Kidney capillary endothelial cell (primary cell): ENCODE measurements at regions not wholly inside any gene's neighbourhood (a gene's known extent, or its start where the extent isn't known, plus 50 kb on each side); places are given as distances from the start of the nearest gene placed in this dataset.

ENCODE experiments used
- DNase-seq: peaks from one replicate; pipeline ENCODE4 v3.0.0-alpha.2; 2018; ENCODE audit warnings: low spot score

DNA sequence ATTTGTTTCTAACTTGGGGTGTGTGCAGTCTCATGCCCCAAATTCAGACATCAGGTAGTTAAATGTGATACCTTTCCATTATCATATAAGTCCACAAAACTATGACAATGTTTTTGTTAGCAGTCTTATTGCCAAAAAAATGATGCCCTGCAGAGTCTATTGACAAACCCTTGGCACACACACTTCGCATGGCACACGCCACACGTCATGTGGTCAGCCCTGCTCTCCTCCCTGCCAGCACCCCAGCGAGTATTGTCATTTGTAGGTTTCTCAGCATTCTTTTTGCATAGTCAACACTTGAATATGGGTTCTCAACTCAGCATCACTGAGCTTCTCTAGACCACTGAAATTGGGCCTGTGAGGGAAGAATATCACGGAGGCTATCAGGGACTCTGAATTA lies 356.0 kb downstream of the INHBA start:
- DNase-seq: no peak

DNA sequence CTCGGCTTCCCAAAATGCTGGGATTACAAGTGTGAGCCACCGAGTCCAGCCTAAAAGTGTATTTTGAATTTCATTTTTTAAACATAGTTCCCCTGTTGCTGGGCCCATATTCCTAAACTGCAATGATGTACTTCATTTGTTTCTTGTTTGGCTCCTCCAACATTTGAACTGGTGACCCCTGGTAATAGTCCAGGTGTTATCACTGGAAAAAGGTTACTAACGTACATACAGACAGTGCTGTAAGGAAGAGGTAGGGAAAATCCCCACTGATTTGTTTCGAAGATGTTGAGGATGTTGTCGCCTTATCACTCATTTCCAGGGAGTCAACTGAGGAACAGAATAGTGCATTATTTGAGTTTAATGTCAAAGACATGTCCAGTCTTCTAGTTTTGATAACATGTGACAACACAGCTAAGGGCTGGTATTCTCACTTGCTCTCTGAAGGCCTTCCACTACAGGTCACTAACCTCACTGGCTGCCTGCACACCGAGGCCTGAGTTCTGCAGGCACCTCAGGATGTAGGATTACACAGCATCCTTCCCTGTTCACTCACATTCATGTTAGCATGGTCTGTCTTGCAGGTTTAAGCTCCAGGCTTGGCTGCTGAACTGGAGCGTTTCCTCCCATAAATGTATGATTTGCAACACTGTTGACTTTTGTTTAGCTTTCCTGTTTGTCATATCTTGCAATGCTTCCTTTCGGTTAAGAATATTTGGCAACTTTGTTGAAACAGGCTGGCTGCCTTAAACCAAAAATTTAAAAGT lies 362.8 kb downstream of the INHBA start:
- no peak for DNase-seq

DNA sequence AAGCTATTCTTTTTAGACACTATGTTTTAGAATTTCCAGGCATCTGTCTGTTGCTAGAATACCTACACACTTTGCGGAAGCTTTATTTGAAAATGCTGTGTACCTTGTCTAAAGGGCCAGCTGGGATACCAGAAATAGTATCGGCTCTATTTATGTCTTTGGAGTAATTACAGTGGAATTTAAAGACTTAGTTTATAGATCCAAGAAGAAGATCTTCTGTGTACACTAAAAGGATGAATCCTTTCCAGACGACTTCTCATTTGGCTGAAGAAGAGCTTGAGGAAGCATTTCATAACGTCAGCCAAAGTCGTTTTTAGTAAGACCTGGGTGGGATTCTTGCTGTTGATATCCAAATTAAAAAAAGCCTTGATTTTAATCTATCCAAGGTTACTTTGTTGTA lies 365.9 kb downstream of the INHBA start:
- DNase-seq: no peak

DNA sequence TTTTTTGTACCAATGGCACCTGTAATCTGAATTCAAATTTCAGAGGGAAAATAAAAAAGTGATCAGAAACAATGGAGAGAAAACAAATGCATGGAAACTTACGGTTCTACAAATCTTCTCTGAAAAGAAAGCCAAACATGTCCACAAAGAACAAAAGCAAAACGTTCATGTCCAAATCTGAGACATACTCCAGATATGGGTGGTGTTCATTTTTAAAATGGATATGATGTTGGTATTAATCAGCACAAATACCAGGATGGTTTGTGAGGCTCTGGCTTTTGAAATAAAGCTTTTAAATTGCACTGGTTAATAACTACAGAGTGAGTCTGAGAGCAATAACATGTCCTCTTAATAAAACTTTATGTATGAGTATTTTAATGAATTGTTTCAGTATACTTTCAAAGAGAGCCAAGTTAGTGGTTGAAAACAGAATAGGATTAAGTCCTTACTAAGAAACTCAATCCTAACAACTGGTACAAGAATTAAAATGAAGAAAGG lies 366.4 kb downstream of the INHBA start:
- DNase-seq: no peak

DNA sequence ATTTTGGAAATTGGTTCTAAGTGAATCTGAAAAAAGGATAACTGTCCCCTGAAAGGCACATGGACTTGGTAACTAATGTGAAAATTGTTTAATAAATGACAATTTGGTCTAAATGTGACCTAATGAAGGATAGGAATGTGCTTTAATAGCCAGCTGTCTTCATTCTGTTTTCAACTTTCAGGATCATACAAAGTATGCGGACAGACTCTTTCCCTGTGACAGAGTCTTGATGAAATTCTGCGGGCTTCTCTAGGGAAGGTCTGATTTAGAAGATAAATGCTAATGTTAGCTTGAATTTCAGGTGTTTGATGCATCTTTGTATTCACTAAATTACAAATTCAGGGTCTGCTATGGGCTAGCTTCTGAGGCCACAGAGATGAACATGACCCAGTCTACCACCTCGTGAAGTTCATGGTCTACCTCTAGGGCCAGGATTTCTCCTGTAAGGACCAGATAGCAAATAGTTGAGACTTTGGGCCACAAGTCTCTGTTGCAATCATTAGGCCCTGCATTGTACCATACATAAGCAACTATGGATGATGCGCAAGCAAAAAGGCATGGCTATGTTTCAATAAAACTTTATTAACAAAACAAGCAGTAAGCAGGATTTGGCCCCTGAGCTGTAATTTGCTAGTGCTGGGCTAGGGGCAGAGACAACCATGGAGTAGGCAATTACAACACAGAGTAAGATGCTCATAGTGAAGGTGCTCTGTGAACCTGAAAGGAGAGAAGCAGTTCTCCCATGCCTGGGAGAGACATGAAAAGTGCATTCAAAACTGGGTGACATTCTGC lies 368.6 kb downstream of the INHBA start:
- DNase-seq: no peak

DNA sequence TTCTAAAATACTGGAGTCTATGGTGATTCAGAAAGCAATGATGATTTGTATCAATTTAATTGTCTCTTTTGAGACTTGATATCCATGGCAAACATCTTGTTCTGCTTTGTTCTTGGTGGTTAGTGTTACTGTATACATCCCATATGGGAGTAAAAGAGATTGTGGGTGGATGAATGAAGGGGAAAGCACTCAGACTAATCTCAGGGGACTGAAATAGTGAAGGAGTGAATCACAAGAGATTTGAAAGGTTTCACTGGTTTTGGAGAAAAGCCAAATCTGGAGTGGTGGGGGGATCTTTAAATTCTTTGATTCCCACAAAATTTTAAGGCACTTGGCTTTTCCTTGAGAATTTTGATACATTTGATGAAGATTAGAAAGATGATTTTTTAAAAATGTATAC lies 369.4 kb downstream of the INHBA start:
- no peak for DNase-seq

DNA sequence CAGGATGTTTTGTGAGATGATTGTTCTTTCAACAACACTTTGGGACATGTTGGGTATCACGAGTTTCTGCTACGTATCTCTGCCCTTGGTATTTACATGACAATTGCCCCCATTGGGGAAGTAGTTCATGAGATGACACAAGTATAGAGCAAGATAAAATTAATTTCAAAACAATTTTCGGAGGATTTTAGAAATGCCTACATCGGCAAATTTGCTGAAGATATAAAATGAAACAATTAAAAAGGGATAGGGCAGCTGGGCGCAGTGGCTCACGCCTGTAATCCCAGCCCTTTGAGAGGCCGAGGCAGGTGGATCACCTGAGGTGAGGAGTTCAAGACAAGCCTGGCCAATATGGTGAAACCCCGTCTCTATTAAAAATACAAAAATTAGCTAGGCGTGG lies 371.7 kb downstream of the INHBA start:
- no peak for DNase-seq

DNA sequence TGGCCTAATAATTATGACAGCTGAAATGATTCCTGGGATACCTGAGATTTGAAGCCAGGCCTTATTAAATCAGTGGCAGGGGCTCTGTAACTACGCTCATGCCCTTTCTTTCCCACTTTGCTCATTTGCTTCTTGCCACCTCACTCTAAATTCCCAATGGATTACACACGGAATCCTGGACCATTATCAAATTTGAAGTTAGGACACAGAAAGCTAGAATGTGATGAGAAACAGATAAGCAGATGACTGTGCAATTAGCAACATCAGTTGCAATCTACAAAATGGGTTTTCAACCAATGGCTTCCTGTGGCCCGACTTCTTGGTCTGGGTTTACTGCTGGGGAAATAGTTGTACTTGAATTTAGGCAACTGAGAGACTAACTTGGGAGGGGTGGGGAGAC lies 374.3 kb downstream of the INHBA start:
- DNase-seq: no peak

DNA sequence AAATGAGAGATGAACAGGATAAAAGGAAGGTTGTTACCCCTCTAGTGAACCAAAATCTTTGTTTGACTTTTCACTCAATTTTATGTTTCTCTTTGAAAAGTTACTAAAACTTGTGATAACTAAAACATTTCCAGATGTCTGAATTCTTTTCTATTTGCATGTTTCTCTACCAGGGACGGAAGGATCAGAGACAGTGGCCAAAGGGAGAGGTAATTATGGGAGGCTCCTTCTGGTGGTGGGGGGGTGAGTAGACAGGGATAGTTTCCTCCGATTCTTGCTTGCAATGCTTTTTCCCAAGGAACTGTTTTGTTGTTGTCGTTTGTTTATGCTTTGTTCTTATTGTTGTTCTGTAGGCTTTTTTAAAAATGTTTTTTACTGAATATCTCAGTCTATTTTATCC lies 374.8 kb downstream of the INHBA start:
- no peak for DNase-seq

DNA sequence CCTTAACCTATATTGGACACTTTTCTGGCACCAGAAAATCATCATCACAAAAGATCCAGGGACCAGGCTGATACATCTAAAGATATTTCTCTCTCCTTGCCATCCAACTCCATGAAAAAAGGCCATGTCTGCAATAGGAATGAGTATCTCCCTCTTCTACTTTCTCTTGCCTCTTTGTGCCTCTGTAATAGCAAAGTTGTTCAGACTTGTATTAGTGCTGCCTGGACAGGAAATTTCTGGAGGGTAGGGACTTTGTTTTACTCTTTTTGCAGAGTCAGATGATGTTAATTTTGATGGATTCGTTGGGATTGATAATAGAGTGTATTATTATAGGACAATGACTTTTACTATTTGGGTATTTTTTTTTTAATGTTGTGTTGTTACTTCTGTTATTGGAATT lies 376.3 kb downstream of the INHBA start:
- DNase-seq: no peak

DNA sequence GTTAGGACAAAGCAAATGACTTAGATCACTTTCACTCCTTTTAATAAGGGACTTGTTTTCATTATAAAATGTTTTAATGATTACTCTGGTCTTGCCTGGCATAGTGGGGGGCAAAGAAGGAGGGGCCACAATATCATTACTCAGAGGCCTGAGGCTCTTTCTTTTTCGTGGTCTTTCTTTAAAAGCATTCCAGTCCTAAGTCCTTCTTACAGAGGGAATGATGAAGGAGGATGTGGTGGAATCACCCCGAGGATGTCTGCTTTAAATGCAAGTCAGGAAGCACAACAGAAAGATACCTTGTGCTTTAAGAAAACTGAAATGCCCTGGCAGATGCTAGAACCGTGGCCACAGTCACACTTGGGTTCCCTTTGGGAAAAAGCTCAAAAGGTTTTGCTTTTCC lies 379.1 kb downstream of the INHBA start:
- no peak for DNase-seq

DNA sequence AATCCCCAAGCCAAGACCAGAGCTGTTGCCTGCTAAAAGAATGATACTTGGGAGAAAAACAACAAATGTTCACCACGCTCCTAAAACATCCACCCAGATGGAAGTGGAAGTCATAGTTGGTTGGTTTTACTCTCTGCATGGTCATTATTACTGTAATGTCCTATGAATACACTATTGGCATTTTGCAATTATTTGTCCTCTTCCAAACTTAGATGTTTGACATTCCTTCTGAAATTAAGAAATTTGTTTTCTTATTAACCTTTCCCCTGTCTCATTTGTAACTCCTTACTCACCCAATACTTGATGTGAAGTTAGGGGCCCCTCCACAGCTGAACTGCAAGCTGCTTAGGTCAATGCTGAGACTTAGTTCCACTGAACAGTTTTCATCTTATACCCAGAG lies 383.3 kb downstream of the INHBA start:
- no peak for DNase-seq

DNA sequence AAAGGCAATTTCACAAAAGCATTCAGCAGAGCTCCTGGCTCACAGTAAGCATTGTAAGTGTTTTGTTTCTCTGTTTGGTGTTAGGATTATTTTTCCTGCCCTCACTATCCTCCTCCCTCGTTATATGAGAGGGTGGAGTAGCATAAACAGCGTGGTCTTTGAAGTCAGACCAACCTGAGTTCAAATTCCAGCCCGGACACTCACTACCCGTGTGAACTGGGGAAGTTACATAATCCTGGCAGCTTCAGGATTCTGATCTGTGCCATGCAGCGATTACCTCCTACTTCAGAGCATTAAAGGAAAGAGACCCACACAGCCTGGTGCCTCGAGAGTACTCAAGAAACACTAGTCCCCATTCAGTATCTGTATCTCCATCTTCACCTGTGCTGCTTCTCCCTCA lies 386.5 kb downstream of the INHBA start:
- no peak for DNase-seq

DNA sequence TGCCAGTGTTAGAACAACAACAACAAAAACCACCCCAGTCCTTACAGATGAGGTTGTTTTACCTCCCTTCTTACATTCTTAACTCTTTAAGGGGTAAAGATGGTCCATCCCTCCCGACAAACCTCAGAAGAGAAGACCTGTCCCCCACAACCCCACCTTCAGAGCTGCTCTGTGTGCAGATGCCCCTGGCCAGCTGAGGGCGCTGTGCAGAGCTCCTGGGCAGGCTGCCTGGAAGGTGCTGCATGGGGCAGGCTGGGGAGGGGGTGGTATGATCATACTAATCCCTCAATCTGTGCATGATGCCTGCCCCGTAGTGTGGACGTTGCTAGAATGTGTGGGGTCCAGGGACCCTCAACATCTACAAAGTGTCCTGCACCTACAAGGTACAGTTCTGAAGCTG lies 387.1 kb downstream of the INHBA start:
- no peak for DNase-seq

DNA sequence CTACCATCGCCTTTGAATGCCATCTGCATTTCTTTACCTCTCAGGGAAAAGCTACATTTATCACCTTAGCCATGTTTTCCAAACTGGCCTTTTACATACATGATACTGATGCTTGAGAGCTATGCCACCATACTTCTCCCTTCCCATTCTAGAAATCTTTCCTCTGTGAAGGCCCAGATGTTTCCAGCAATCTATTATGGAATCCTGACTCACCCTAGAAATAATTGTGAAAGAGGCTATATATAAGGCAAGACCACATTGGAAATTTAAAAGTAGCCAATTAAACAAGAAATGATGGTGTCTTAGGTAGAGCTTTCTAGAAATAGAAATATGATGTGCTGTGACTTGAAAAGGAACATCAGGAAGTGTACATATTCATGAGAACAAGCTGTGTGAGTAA lies 389.7 kb downstream of the INHBA start:
- no peak for DNase-seq

DNA sequence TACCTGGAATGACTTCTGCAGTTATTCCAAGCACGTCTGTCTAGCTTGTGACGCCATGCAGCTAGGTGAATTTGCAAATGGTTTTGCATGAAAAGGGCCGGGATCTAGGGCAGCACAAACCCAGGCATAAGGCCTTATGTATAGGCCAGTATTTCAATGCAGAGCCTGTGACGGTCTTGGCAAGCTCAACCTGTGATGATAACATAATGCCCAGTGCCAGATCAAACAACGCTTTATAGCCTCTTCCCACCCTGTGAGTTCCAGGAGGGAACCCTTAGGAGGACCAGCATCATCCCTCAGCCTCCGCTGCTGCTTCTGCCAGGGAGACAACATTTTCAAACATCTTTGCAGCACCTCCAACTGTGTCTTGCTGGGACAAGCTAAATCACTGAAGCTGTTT lies 390.7 kb downstream of the INHBA start:
- no peak for DNase-seq

DNA sequence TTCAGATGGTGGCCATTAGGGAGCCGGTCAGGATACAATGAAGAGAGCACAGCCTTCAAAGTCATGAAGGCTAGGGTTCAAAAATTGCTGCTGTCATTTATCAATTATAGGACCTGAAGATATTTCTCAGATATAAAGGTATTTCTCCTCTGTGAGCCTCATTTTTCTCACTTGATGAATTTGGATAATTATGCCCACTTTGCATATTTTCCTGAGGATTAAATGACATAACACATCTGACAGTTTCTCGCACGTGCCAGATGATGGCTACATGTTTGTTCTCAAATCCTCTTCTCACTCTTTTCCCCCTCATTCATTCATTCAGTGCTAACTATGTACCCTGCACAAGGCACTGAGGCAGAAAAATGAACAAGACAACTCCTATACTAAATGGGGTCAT lies 391.6 kb downstream of the INHBA start:
- DNase-seq: no peak

DNA sequence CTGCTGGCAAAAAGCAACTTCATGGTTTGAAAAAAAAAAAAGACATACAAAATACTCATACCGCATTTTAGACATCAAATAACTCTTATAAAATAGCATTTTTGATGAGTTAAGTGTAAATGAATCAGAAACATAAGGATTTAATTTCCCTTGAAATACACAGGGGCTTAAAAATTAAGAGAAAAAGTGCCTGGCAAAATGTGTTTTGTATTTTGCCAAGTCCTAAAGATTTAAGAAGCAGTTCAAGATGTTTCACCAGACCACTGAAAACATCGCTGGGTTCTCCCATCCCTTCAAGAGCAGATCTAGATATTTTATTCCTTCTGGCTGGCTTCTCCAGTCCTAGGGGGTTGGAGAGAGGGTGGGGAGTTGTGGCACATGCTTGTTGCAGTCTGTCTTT lies 396.4 kb downstream of the INHBA start:
- DNase-seq: no peak

DNA sequence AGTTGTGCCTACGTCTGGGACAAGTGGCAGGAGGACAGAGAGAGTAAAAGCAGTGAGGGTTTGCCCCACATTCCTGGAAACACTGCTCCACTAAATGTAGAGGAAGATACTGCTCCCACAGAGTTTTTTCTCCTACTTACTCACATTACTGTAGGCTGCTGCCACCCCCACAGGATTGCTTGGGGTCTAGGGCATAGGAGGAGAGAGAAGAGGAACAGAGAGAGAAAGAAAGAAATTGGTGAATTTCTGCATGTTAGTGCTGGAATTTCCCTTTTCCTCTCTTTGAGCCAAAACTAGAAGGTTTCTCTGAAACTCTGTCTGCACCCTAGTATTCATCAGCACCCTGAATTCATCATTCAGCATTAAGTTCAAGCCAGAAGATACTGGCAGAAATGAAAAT lies 397.9 kb downstream of the INHBA start:
- no peak for DNase-seq

DNA sequence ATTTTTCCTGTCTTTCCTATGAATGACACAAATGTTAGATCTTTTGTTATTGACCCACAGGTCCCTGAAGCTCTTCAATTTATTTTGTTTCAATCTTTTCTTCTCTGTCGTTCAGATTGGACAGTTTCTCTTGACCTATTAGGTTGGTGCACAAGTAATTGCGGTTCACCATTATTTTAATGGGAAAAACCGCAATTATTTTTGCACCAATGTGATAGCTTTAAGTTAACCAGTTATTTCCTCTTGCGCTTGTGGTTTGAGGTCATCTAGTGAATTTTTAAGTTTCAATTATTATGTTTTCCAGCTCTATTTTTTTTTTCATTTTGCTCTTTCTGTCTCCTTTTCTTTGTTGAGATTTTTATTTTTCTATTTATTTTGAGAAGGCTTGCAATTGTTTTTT lies 399.2 kb downstream of the INHBA start:
- no peak for DNase-seq

DNA sequence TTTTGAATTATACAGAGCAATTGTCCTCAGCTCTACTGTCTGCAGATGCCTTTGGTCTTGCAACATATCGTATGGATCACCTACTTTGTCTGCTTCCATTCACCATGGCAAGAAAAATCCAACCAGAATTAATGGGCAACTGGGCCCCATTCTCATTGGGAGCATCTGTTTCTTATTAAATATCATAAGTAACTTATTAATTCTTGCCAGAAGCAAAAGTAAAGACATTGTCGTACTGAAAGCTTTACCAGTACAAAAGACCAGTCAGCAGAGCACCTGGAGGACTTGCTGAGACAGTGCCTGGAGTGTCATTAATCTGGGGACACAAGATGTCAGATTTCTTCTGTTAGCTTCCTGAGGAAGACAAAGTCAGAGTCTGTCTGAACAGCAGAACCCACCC lies 404.5 kb downstream of the INHBA start:
- DNase-seq: no peak

DNA sequence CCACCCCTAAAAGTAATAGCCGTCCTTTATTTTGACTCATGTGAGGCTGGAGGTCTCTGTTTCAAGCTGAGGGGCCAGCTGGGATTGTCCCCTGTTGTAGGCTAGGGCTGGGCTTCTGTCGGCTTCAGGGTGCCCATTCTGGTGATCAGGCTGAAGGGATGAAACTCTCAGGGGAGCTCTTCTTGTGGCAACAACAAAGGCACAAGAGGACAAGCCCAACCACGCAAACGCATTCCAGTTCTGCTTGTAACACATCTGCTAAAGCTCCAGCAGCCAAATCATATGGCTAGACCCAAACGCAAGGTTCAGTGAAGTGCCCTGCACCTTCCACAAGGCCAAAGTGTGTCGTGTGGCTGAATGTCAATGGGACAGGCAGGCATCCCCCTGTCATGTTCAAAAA lies 405.7 kb downstream of the INHBA start:
- DNase-seq: no peak

DNA sequence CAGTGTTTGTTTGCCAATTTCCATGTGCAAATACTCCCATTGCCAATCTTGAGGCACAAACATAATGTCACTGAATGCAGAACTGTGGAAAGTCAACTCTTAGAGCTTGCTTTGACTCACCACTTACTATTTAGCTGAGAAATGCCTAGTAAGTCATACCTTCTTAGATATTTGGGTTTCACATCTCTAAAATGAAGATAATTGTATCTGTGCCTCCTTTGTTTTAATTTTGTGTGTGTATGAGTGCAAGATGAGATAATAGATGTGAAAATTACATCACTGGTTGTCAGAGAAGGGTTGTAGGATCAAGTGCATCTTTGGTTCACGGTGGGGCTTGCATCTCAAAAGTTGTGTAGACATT lies 407.5 kb downstream of the INHBA start:
- DNase-seq: no peak
